ENCODE measurements at regions not wholly inside any gene's neighbourhood (a gene's known extent, or its start where the extent isn't known, plus 50 kb on each side); places are given as distances from the start of the nearest gene placed in this dataset.

DNA sequence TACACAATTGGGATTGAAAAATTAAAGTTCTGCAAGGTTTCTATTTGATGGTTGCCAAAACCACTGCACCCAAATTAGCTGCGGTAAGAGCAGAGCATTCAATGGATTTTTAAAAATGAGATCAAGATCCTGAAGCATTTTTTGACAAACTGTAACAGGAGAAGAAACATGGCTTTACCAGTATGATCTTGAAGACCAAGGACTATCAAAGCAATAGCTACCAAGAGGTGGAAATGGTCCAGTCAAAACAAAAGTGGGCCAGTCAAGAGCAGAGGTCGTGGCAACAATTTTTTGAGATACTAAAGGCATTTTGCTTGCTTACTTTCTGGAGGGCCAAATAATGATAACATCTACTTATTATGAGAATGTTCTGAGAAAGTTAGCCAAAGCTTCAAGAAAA lies 186.8 kb downstream of the RDH14 start:
- DNase-seq = no peak

DNA sequence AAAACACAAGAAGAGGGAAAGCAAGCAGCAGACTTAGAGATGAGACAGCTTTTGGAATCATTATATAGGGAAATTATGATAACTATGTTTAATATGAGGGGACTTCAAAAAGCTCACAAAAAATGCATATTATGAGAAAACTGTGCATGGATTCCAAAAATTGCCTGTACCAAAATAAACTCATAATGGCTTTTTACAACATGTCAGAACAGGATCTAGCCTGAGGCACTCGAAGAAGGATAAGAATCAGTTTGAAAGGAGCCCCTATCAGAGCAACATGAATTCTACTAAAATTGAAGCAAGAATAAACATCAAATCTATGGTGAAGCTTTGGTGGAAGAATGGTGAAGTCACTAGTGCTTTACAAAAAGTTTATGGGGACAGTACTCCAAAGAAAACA lies 187.4 kb downstream of the RDH14 start:
- DNase-seq = peak; percentile 15

GRCh38 chr2:18372641-18373040 lies 187.8 kb downstream of the RDH14 start:
- no peak for DNase-seq

GRCh38 chr2:18369760-18370159 lies 190.7 kb downstream of the RDH14 start:
- DNase-seq = no peak

- DNase-seq = no peak
These were observed 192.4 kb downstream of the RDH14 start for GRCh38 chr2:18368008-18368407.

DNA sequence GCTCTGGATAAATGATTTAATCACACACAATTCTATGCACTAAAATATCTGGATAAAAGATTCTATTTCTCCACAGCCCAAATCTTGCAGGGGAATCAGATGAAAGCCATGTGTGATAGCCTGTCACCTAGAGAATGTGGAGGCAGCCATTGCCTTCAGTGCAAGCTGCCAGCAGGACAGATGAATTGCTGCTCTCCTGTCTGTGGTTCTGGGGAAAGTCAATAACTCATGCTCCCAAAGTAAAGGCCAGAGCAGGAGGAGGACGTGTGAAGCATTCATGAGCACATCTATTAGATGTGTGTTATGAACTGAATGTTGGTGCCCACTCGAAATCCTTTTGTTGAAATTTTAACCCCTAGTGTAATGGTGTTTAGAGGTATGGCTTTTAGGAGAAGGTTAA lies 195.1 kb downstream of the RDH14 start:
- no peak for DNase-seq

GRCh38 chr2:18363348-18363747 lies 197.1 kb downstream of the RDH14 start:
- DNase-seq = no peak

DNA sequence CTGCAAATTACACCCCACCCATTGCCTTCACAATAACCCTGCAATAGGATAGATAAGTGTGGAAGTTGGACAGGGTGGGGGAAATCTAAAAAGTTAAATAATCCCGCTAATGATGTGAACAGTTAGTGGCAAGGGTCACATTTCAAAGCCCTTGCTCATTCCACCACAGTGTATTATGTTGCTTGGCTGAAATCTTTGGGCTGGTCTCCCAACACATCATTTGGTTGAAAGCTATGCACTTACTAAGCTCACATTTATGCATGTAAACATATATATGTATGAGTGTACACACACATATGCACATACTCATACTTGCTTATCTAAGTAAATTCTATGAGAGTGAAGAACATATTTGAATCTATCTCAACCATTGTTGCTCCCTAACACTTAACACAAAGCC lies 197.8 kb downstream of the RDH14 start:
- no peak for DNase-seq

DNA sequence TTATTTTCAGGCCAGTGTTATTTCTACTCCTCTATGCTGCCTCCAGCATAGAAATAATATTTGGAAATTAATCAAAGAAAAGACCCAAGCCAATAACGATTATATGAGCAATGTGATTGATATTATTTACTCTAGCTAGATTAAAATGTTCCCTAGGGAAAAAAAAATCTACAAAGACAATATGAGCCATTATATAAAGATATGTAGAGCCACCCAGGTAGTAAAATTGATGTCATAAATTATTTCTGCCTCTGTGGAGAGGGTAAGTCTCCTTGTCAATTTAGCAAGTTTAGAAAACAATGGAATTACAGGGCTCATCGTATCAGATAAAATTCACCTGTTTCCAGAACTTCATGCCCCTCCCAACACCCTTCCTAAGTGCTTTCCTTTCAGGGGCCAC lies 202.9 kb downstream of the RDH14 start:
- DNase-seq = no peak

- DNase-seq = no peak
These were observed 203.8 kb downstream of the RDH14 start for GRCh38 chr2:18356676-18357075.

- DNase-seq = no peak
These were observed 211.0 kb downstream of the RDH14 start for GRCh38 chr2:18349421-18349820.

- DNase-seq = no peak
These were observed 213.6 kb downstream of the RDH14 start for GRCh38 chr2:18346874-18347273.

- DNase-seq = no peak
These were observed 214.1 kb downstream of the RDH14 start for GRCh38 chr2:18346344-18346743.

GRCh38 chr2:18345848-18346247 lies 214.6 kb downstream of the RDH14 start:
- DNase-seq = no peak

- no peak for DNase-seq
These were observed 217.6 kb downstream of the RDH14 start for GRCh38 chr2:18342901-18343300.

DNA sequence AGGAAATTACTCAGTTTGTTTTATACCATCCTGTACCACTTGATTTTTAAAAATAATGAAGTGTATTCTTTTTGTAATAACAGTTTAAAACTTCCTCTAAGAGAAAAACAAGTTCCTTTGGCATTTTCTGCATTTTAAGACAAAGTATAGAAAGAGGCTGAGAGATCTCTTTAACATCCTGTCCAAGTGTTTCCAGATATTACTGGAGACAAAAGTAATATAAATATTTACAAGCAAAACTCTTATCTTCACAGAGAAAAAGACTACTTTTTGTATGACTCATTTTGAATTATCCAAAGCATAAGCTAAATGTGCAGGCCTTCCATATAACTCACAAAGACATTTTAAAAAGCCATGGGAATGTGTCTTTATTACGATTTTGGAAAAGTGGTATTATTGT lies 221.1 kb downstream of the RDH14 start:
- DNase-seq = no peak

DNA sequence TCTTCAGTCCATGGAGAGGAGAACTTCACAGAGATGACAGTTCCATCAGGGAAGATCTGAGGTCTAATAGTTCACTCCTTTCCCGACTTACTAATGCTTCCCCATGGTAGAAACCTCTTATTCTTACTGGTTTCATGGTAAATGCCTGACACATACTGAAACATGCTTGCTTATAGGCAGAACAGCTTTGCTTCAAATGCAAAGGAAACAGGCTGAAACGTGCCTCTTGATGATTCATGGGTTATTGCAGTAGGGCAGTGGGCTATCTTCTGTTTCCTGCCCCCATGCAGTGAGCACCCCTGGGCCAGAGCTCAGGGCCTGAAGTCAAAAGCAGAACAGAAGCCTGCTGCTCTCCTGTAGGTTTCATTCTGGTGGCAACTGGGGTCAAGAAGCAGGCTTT lies 223.5 kb downstream of the RDH14 start:
- DNase-seq = no peak

- no peak for DNase-seq
These were observed 228.0 kb downstream of the RDH14 start for GRCh38 chr2:18332477-18332876.

DNA sequence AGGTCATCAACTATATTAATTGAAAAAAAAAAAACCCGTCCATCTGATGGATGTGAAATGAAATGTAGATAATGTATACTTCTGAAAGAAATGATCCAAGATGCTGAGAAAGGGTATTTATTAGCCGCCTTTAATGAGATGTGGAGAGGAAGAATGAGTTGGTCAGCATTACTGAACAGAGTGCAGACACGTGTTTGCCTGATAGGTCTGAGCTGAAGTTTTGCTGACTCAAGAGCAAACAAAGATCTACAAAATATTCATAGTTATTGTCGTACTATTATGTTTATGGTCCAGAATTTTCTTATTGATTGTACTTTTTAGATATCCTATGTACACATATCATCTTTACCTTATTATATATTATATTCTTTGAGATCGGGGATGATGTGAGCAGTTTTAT lies 235.3 kb downstream of the RDH14 start:
- DNase-seq = peak; percentile 49

- no peak for DNase-seq
These were observed 240.5 kb downstream of the RDH14 start for GRCh38 chr2:18319987-18320386.

- DNase-seq = no peak
These were observed 243.4 kb downstream of the RDH14 start for GRCh38 chr2:18317017-18317416.

- DNase-seq = no peak
These were observed 247.6 kb downstream of the RDH14 start for GRCh38 chr2:18312818-18313217.

GRCh38 chr2:18311420-18312195 lies 248.8 kb downstream of the RDH14 start:
- DNase-seq = peak; percentile 80

GRCh38 chr2:18309627-18310026 lies 250.8 kb downstream of the RDH14 start:
- no peak for DNase-seq

DNA sequence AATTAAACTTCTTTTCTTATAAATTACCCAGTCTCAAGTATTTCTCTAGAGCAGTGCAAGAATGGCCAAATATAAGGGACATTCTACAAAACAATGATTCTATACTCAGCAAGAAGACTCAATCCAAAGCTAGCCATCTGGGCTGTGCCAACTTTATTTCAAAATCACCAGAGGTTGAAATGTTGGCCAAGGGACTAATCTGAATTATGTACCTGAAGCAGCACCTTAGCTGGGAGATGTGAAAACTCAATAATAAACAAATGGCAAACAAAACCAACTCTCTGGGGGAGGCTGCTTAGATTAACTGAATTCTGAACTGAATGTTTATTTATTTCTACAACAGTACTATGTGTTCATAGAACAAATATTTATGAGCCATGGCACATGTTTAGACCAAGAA lies 251.3 kb downstream of the RDH14 start:
- no peak for DNase-seq

All from NCI-H1105 treated with DMSO at 0.1 percent for 48 hours (cell line).